Bronchial epithelial cell (primary cell): ENCODE measurements at regions not wholly inside any gene's neighbourhood (a gene's known extent, or its start where the extent isn't known, plus 50 kb on each side); places are given as distances from the start of the nearest gene placed in this dataset.

Experiments used
- DNase-seq: peaks from one replicate; pipeline ENCODE4 v3.0.0-alpha.2; 2010; ENCODE audit warnings: low read depth
- FAIRE-seq: peaks from 2 replicates; lab custom pipeline; 2011; peaks lifted over from hg19 to GRCh38; lab: Jason Lieb, UNC
- H3K27me3 ChIP-seq: 2 replicates; pipeline ENCODE4 v1.5.1; 2011; ENCODE audit warnings: low read length; ENCODE audit not compliant: control insufficient read depth, insufficient read depth
- H3K36me3 ChIP-seq: 2 replicates; pipeline ENCODE4 v1.5.1; 2011; ENCODE audit warnings: low read length; ENCODE audit not compliant: control insufficient read depth, insufficient read depth
- H3K4me3 ChIP-seq: 2 replicates; pipeline ENCODE4 v1.5.1; 2011; ENCODE audit warnings: mild to moderate bottlenecking, low read depth, low read length, control low read depth
- CTCF ChIP-seq: IDR thresholded peaks from 2 replicates; pipeline ENCODE4 v1.5.1; 2011; ENCODE audit warnings: mild to moderate bottlenecking, moderate library complexity, low read length, control low read depth, inconsistent platforms; ENCODE audit not compliant: insufficient read depth, severe bottlenecking

GRCh38 chr6:43924222-43924702 lies 154.3 kb downstream of the VEGFA start:
- Histone ChIP-seq H3K36me3 (no peaks in the 10 kb centered on the region), H3K4me3 (no peak overlapping the region), H3K27me3 (no peaks in the 10 kb centered on the region)
- no peak for DNase-seq
- no peak for TF ChIP-seq CTCF
- FAIRE-seq = no peak

GRCh38 chr6:43923376-43924221 lies 153.6 kb downstream of the VEGFA start:
- peak; percentile 86 for DNase-seq
- no peak overlapping the region for H3K4me3 ChIP-seq
- no peaks in the 10 kb centered on the region for H3K27me3 ChIP-seq
- H3K36me3 ChIP-seq = no peaks in the 10 kb centered on the region
- peak; percentile 50 for FAIRE-seq
- TF ChIP-seq CTCF = no peak

- H3K27me3 ChIP-seq = no peaks in the 10 kb centered on the region
- FAIRE-seq (no peak), DNase-seq (no peak)
- no peaks in the 10 kb centered on the region for H3K36me3 ChIP-seq
- H3K4me3 ChIP-seq = no peak overlapping the region
- TF ChIP-seq CTCF = no peak
Measured at GRCh38 chr6:43922426-43923375, 152.7 kb downstream of the VEGFA start.

- FAIRE-seq = no peak
- Histone ChIP-seq H3K4me3 (no peak overlapping the region), H3K36me3 (no peaks in the 10 kb centered on the region), H3K27me3 (no peaks in the 10 kb centered on the region)
- DNase-seq = no peak
- TF ChIP-seq CTCF = no peak
Measured at GRCh38 chr6:43921548-43922425, 151.8 kb downstream of the VEGFA start.

GRCh38 chr6:43921039-43921438 lies 151.0 kb downstream of the VEGFA start:
- Histone ChIP-seq H3K27me3 (no peaks in the 10 kb centered on the region), H3K36me3 (no peaks in the 10 kb centered on the region), H3K4me3 (no peak overlapping the region)
- DNase-seq = no peak
- no peak for TF ChIP-seq CTCF
- no peak for FAIRE-seq
